Smooth muscle cell (in vitro differentiated cells): ENCODE measurements at regions not wholly inside any gene's neighbourhood (a gene's known extent, or its start where the extent isn't known, plus 50 kb on each side); places are given as distances from the start of the nearest gene placed in this dataset.
A peak's percentile ranks its signal among the peaks of the same experiment; 100 is the strongest.

Source experiments
- DNase-seq: peaks from one replicate; lab custom pipeline; 2025; ENCODE audit not compliant: unreplicated experiment; lab: John Stamatoyannopoulos, UW
- H2AFZ ChIP-seq: fragments of 200-600 bp; sonication (generic); 2 replicates; pipeline ENCODE4 v1.6.0; 2016; ENCODE audit warnings: antibody characterized with exemption, low read depth, mild to moderate bottlenecking
- H3F3A ChIP-seq: fragments of 200-600 bp; sonication (generic); 2 replicates; pipeline ENCODE4 v1.6.0; 2017; ENCODE audit warnings: antibody characterized with exemption, low read depth
- H3K27ac ChIP-seq: fragments of 200-600 bp; sonication (generic); 2 replicates; pipeline ENCODE4 v1.5.1; 2016; ENCODE audit warnings: low read depth, mild to moderate bottlenecking
- H3K27me3 ChIP-seq: fragments of 200-600 bp; sonication (generic); 2 replicates; pipeline ENCODE4 v1.6.1; 2016; ENCODE audit warnings: low read depth, mild to moderate bottlenecking
- H3K36me3 ChIP-seq: fragments of 200-600 bp; sonication (generic); 2 replicates; pipeline ENCODE4 v1.5.1; 2016; ENCODE audit warnings: low read depth
- H3K4me1 ChIP-seq: fragments of 200-600 bp; sonication (generic); 2 replicates; pipeline ENCODE4 v1.5.1; 2016; ENCODE audit warnings: low read depth
- H3K4me2 ChIP-seq: fragments of 200-600 bp; sonication (generic); 2 replicates; pipeline ENCODE4 v1.6.0; 2016; ENCODE audit warnings: mild to moderate bottlenecking
- H3K4me3 ChIP-seq: fragments of 200-600 bp; sonication (generic); 2 replicates; pipeline ENCODE4 v1.5.1; 2016; ENCODE audit warnings: mild to moderate bottlenecking
- H3K79me2 ChIP-seq: fragments of 200-600 bp; sonication (generic); 2 replicates; pipeline ENCODE4 v1.6.0; 2016; ENCODE audit warnings: low read depth, mild to moderate bottlenecking
- H3K9ac ChIP-seq: fragments of 200-600 bp; sonication (generic); 2 replicates; pipeline ENCODE4 v1.6.0; 2016; ENCODE audit warnings: low read depth
- H3K9me3 ChIP-seq: fragments of 200-600 bp; sonication (generic); replicated peaks from 2 replicates; pipeline ENCODE4 v1.5.1; 2016; ENCODE audit warnings: low read depth
- H4K20me1 ChIP-seq: fragments of 200-600 bp; sonication (generic); 2 replicates; pipeline ENCODE4 v1.6.0; 2016; ENCODE audit warnings: low read depth
- WGBS: methylation state at CpG from one replicate; pipeline ENCODE4 v1.1.7; 2016; ENCODE audit warnings: low lambda C conversion rate; 5-methylcytosine and 5-hydroxymethylcytosine counted together
- TF ChIP-seq, protein P1 (sequence below): fragments of 200-600 bp; sonication (generic); IDR thresholded peaks from 2 replicates; pipeline ENCODE4 v1.5.1; 2017; ENCODE audit warnings: borderline replicate concordance, mild to moderate bottlenecking, antibody characterized with exemption; ENCODE audit not compliant: insufficient read depth, poor library complexity, severe bottlenecking

- H3K4me3 ChIP-seq = no peak overlapping the region
- H3K36me3 ChIP-seq = no peaks in the 10 kb centered on the region
- DNase-seq = no peak
- H3K27ac ChIP-seq = peak overlapping the region; percentile 67
- H4K20me1 ChIP-seq = no peaks in the 10 kb centered on the region
- peak overlapping the region; percentile 96 for H2AFZ ChIP-seq
- H3K79me2 ChIP-seq = no peaks in the 10 kb centered on the region
- no peaks in the 10 kb centered on the region for H3K9me3 ChIP-seq
- 63% methylated on average over 2 of the region's 2 CpGs for WGBS
- H3K27me3 ChIP-seq = no peaks in the 10 kb centered on the region
- no peak overlapping the region for H3K9ac ChIP-seq
- no peak overlapping the region for H3K4me2 ChIP-seq
- H3K4me1 ChIP-seq = peaks cover 8% of the 10 kb centered on the region
- peaks cover 7% of the 10 kb centered on the region for H3F3A ChIP-seq
- TF ChIP-seq, protein P1, sequence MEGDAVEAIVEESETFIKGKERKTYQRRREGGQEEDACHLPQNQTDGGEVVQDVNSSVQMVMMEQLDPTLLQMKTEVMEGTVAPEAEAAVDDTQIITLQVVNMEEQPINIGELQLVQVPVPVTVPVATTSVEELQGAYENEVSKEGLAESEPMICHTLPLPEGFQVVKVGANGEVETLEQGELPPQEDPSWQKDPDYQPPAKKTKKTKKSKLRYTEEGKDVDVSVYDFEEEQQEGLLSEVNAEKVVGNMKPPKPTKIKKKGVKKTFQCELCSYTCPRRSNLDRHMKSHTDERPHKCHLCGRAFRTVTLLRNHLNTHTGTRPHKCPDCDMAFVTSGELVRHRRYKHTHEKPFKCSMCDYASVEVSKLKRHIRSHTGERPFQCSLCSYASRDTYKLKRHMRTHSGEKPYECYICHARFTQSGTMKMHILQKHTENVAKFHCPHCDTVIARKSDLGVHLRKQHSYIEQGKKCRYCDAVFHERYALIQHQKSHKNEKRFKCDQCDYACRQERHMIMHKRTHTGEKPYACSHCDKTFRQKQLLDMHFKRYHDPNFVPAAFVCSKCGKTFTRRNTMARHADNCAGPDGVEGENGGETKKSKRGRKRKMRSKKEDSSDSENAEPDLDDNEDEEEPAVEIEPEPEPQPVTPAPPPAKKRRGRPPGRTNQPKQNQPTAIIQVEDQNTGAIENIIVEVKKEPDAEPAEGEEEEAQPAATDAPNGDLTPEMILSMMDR = no peak
Measured at GRCh38 chr10:44697116-44697515, 214.0 kb upstream of the TMEM72 start.

DNA sequence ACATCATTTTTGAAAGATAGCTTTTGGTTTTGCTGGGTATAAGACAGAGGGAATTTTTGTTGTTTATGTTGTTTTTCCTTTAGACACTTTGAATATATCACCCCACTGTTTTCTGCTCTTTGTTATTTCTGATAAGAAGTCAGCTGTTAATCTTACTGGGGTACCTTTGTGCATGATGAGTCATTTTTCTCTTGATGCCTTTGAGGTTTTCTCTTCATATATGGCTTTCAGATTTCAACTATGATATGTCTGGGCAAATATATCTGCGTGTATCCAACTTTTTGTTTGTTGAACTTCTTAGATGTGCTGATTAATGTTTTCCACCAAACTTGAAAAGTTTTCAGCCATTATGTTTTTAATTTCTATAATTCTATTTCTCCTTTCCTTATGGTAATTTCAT is 208.6 kb upstream of the TMEM72 start:
- 89% methylated on average over 1 of the region's 1 CpG for WGBS
- no peaks in the 10 kb centered on the region for H3K9me3 ChIP-seq
- H3K27ac ChIP-seq = peak overlapping the region; percentile 22
- H2AFZ ChIP-seq = no peak overlapping the region
- H3K79me2 ChIP-seq = no peaks in the 10 kb centered on the region
- no peak overlapping the region for H3K9ac ChIP-seq
- no peak overlapping the region for H3K4me2 ChIP-seq
- H3K4me1 ChIP-seq = no peaks in the 10 kb centered on the region
- H4K20me1 ChIP-seq = no peaks in the 10 kb centered on the region
- no peaks in the 10 kb centered on the region for H3F3A ChIP-seq
- no peak overlapping the region for H3K4me3 ChIP-seq
- TF ChIP-seq, protein P1 = no peak
- H3K36me3 ChIP-seq = no peaks in the 10 kb centered on the region
- no peak for DNase-seq
- H3K27me3 ChIP-seq = no peaks in the 10 kb centered on the region

DNA sequence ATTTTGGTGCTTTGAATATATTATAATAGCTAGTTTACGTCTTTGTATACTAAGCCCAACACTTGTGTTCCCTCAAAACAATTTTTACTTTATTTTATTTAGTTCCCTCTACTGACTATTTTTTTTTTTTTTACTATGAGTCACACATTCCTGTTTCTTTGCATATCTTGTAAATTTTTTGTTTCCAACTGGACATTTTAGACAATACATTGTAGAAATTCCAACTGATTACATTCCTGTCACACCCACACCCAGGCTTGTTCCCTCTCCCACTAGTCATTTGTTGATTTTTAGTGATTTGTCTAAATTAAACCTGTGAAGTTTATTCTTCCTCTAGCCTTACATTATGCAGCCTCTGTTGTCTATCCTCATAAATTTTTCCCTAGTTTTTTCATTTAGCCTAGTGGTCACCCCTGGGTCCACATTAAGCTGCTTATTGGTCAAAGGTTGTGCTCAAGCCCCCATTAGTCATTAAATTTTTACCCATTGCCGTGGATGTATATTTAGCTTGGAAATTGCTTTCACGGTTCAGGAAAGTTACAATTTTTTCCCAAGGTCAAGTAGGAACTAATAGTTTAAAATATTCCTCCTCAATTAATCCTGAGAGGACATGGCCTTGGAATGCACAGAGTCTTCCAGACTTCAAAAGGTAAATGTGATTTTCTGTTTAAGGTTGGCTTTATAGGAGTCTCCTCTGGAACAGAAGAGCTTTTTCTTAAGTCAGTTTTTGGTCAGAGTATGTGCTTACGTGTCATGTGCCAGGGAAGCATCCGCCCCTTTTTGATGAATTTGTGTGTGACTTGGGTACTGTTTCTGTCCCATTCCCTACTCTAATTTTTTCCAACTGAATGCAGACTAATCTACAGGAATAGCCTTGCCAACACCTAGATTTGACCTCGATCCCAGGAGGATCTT is 207.6 kb upstream of the TMEM72 start:
- H4K20me1 ChIP-seq = no peaks in the 10 kb centered on the region
- H3K79me2 ChIP-seq = no peaks in the 10 kb centered on the region
- TF ChIP-seq, protein P1 = no peak
- H3K4me1 ChIP-seq = no peaks in the 10 kb centered on the region
- H3K27me3 ChIP-seq = no peaks in the 10 kb centered on the region
- no peaks in the 10 kb centered on the region for H3K9me3 ChIP-seq
- no peak overlapping the region for H3K4me3 ChIP-seq
- peak overlapping the region; percentile 8 for H3K4me2 ChIP-seq
- no peaks in the 10 kb centered on the region for H3K36me3 ChIP-seq
- H3K9ac ChIP-seq = no peak overlapping the region
- no peaks in the 10 kb centered on the region for H3F3A ChIP-seq
- no peak overlapping the region for H2AFZ ChIP-seq
- peak overlapping the region; percentile 22 for H3K27ac ChIP-seq
- DNase-seq = no peak
- WGBS = 87% methylated on average over 6 of the region's 6 CpGs

DNA sequence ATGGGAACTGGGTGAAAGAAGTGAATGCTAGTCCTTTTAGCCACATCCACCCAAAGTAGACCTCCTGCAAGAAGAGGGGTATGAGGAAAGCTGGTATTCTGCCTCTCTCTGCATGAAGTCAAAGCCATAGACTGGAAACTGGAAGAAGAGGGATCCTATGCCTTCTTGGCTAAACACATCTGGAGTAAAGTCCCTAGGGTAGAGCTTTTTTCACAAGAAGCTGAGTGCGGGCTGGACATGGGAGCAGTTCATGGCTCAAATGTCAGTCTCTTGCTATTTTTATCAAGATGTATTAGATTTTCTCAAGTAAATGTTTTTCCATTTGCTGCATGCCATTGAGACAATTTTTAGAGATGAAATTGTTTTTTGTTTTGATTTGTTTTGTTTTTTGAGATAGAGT is 206.5 kb upstream of the TMEM72 start:
- WGBS = 100% methylated on average over 1 of the region's 1 CpG
- Histone ChIP-seq H3K27me3 (no peaks in the 10 kb centered on the region), H3F3A (no peaks in the 10 kb centered on the region), H3K9ac (no peak overlapping the region), H2AFZ (no peak overlapping the region), H3K27ac (no peak overlapping the region), H3K4me1 (no peaks in the 10 kb centered on the region), H3K9me3 (no peaks in the 10 kb centered on the region), H3K4me3 (no peak overlapping the region), H3K79me2 (no peaks in the 10 kb centered on the region), H3K4me2 (no peak overlapping the region), H4K20me1 (no peaks in the 10 kb centered on the region), H3K36me3 (no peaks in the 10 kb centered on the region)
- TF ChIP-seq, protein P1 = no peak
- DNase-seq = no peak
